HCT116 (cell line): ENCODE measurements at regions not wholly inside any gene's neighbourhood (a gene's known extent, or its start where the extent isn't known, plus 50 kb on each side); places are given as distances from the start of the nearest gene placed in this dataset.

Experiments
- ATAC-seq: fragments of 200-7000 bp; cut with Tn5 transposase; 2 replicates; pipeline ENCODE4 v1.9.1; 2020; ENCODE audit warnings: mild to moderate bottlenecking, moderate library complexity
- BruUV-seq: library from RNA; stranded (reverse); fragments of 400-500 nt; replicated peaks from 2 replicates; lab custom pipeline; 2021; lab: Mats Ljungman, UMichigan
- CTCF ChIA-PET: fragments of 300-600 bp; sonication (Branson Sonifier 250); formaldehyde crosslinking; loops from one replicate; lab custom pipeline; 2021; ENCODE audit warnings: antibody characterized with exemption; lab: Charles Lee
- POLR2A ChIA-PET: fragments of 300-600, 350-600 bp; sonication (Branson Sonifier 250); formaldehyde crosslinking; loops from one replicate; lab custom pipeline; 2021; ENCODE audit warnings: antibody characterized with exemption; lab: Charles Lee
- RAD21 ChIA-PET, 2 experiments: fragments of 300-600 bp; sonication (Branson Sonifier 250); formaldehyde crosslinking; loops; one replicate each; lab custom pipeline; 2023; ENCODE audit warnings: low total read pairs in 2 of 2; ENCODE audit not compliant: uncharacterized antibody in 2 of 2, unreplicated experiment in 2 of 2, low non-redundant PET in 1 of 2; lab: Charles Lee
- DNase-seq: peaks from one replicate; pipeline ENCODE4 v3.0.0-alpha.2; 2010; ENCODE audit warnings: low read depth, low spot score
- H2AFZ ChIP-seq: fragments of 200-600 bp; shearing (Covaris generic), sonication (generic); 2 replicates; pipeline ENCODE4 v1.6.1; 2017; ENCODE audit warnings: low read depth, mixed run types, mixed read lengths, antibody characterized with exemption, low read length; ENCODE audit not compliant: poor library complexity, severe bottlenecking
- H3K27ac ChIP-seq: 2 replicates; pipeline ENCODE4 v1.5.1; 2012; ENCODE audit warnings: low read depth, low read length
- H3K27me3 ChIP-seq: fragments of 200-600 bp; sonication (generic); 2 replicates; pipeline ENCODE4 v1.6.1; 2016; ENCODE audit warnings: mixed run types, low read length, mixed read lengths; ENCODE audit not compliant: insufficient read depth
- H3K36me3 ChIP-seq, 2 experiments: fragments of 200-500 bp in 1 of 2; fragments of 200-600 bp in 1 of 2; sonication (Bioruptor generic) in 1 of 2; sonication (generic) in 1 of 2; 2 replicates each; pipeline versions ENCODE4 v1.5.1 to v1.6.1; 2014 to 2016; ENCODE audit warnings: low read length in 2 of 2, inconsistent platforms in 1 of 2, mixed read lengths in 1 of 2, mixed run types in 1 of 2; ENCODE audit not compliant: insufficient read depth in 2 of 2, control insufficient read depth in 1 of 2
- H3K4me1 ChIP-seq, 2 experiments: fragments of 200-600 bp in 1 of 2; sonication (generic) in 1 of 2; 2 replicates each; pipeline versions ENCODE4 v1.5.1 to v1.6.1; 2012 to 2017; ENCODE audit warnings: low read length in 2 of 2, inconsistent platforms in 1 of 2, mild to moderate bottlenecking in 1 of 2, mixed read lengths in 1 of 2, mixed run types in 1 of 2, moderate library complexity in 1 of 2; ENCODE audit not compliant: insufficient read depth in 2 of 2, control insufficient read depth in 1 of 2
- H3K4me2 ChIP-seq: fragments of 200-600 bp; sonication (generic); 2 replicates; pipeline ENCODE4 v1.6.1; 2017; ENCODE audit warnings: mixed run types, low read length, mixed read lengths
- H3K4me3 ChIP-seq, 2 experiments: fragments of 200-600 bp in 1 of 2; sonication (generic) in 1 of 2; replicated peaks in 1 of 2; 2 replicates each; pipeline ENCODE4 v1.5.1; 2011 to 2016; ENCODE audit warnings: low read length in 2 of 2, control low read depth in 1 of 2, low read depth in 1 of 2, mild to moderate bottlenecking in 1 of 2, mixed read lengths in 1 of 2, mixed run types in 1 of 2
- H3K79me2 ChIP-seq: fragments of 200-600 bp; sonication (generic); 2 replicates; pipeline ENCODE4 v1.6.1; 2017; ENCODE audit warnings: mild to moderate bottlenecking, mixed run types, low read length, moderate library complexity, mixed read lengths; ENCODE audit not compliant: insufficient read depth
- H3K9ac ChIP-seq: fragments of 200-600 bp; sonication (generic); 2 replicates; pipeline ENCODE4 v1.6.1; 2016; ENCODE audit warnings: low read length, mixed read lengths
- H3K9me2 ChIP-seq: fragments of 200-600 bp; sonication (generic), shearing (Covaris generic); 2 replicates; pipeline ENCODE4 v1.6.1; 2017; ENCODE audit warnings: mixed run types, mild to moderate bottlenecking, moderate library complexity; ENCODE audit not compliant: insufficient read depth
- H3K9me3 ChIP-seq, 2 experiments: fragments of 200-500 bp in 1 of 2; fragments of 200-600 bp in 1 of 2; sonication (Bioruptor generic) in 1 of 2; sonication (generic) in 1 of 2; 2 replicates each; pipeline ENCODE4 v1.6.1; 2014 to 2017; ENCODE audit warnings: low read length in 2 of 2, mixed read lengths in 2 of 2, inconsistent platforms in 1 of 2, low read depth in 1 of 2, mild to moderate bottlenecking in 1 of 2, mixed run types in 1 of 2, moderate library complexity in 1 of 2; ENCODE audit not compliant: control insufficient read depth in 1 of 2, insufficient read depth in 1 of 2
- H4K20me1 ChIP-seq: fragments of 200-600 bp; sonication (generic), shearing (Covaris generic); 2 replicates; pipeline ENCODE4 v1.6.1; 2017; ENCODE audit warnings: mixed run types, mild to moderate bottlenecking, moderate library complexity; ENCODE audit not compliant: insufficient read depth
- CBX3 ChIP-seq: IDR thresholded peaks from 2 replicates; pipeline ENCODE4 v1.6.1; 2012; ENCODE audit warnings: low read depth
- CEBPB ChIP-seq: IDR thresholded peaks from 2 replicates; pipeline ENCODE4 v1.6.1; 2012; ENCODE audit warnings: low read depth
- EGR1 ChIP-seq: IDR thresholded peaks from 2 replicates; pipeline ENCODE4 v1.6.1; 2012; ENCODE audit warnings: low read depth
- EZH2 ChIP-seq: fragments of 200-600 bp; sonication (generic); IDR thresholded peaks from 2 replicates; pipeline ENCODE4 v1.6.1; 2017; ENCODE audit warnings: antibody characterized with exemption, mixed run types
- EZH2phosphoT487 ChIP-seq: fragments of 200-600 bp; IDR thresholded peaks from 2 replicates; pipeline ENCODE4 v1.6.1; 2018; ENCODE audit warnings: antibody characterized with exemption, borderline replicate concordance
- FOSL1 ChIP-seq: IDR thresholded peaks from 2 replicates; pipeline ENCODE4 v1.6.1; 2012; ENCODE audit warnings: low read depth
- JUND ChIP-seq: IDR thresholded peaks from 2 replicates; pipeline ENCODE4 v1.6.1; 2012
- MAX ChIP-seq: IDR thresholded peaks from 2 replicates; pipeline ENCODE4 v1.6.1; 2012
- POLR2A ChIP-seq: IDR thresholded peaks from 2 replicates; pipeline ENCODE4 v1.7.0; 2011; ENCODE audit warnings: borderline replicate concordance; ENCODE audit not compliant: insufficient read depth, insufficient read length; ENCODE audit errors: extremely low read depth
- POLR2AphosphoS5 ChIP-seq: IDR thresholded peaks from 2 replicates; pipeline ENCODE4 v1.6.1; 2011; ENCODE audit warnings: mild to moderate bottlenecking, low read depth, low read length, moderate library complexity
- REST ChIP-seq: IDR thresholded peaks from 2 replicates; pipeline ENCODE4 v1.6.1; 2012; ENCODE audit warnings: low read depth
- SIN3A ChIP-seq: IDR thresholded peaks from 2 replicates; pipeline ENCODE4 v1.6.1; 2012; ENCODE audit warnings: low read depth
- SP1 ChIP-seq: IDR thresholded peaks from 2 replicates; pipeline ENCODE4 v1.6.1; 2012; ENCODE audit warnings: low read depth
- SRF ChIP-seq: IDR thresholded peaks from 2 replicates; pipeline ENCODE4 v1.6.1; 2012; ENCODE audit warnings: low read depth
- TCF7L2 ChIP-seq: IDR thresholded peaks from 2 replicates; pipeline ENCODE4 v1.7.0; 2011; ENCODE audit warnings: borderline replicate concordance, inconsistent platforms; ENCODE audit not compliant: insufficient read depth, insufficient read length; ENCODE audit errors: extremely low read depth
- YY1 ChIP-seq: IDR thresholded peaks from 2 replicates; pipeline ENCODE4 v1.6.1; 2011; ENCODE audit warnings: low read length, low read depth, moderate library complexity, mild to moderate bottlenecking; ENCODE audit not compliant: insufficient replicate concordance; ENCODE audit errors: extremely low read depth
- ZFX ChIP-seq: fragments of 450-650 bp; IDR thresholded peaks from 2 replicates; pipeline ENCODE4 v1.6.1; 2017
- intact Hi-C: fragments of 100-400 bp; cut with micrococcal nuclease; formaldehyde crosslinking; loops from 2 replicates; pipeline ENCODE4 v1.10.0; 2022
- TF ChIP-seq, protein P1 (sequence below): IDR thresholded peaks from 2 replicates; pipeline ENCODE4 v1.6.1; 2012
- TF ChIP-seq, protein P2 (sequence below): IDR thresholded peaks from 2 replicates; pipeline ENCODE4 v1.6.1; 2011; ENCODE audit warnings: mild to moderate bottlenecking, low read length, moderate library complexity; ENCODE audit not compliant: insufficient replicate concordance; ENCODE audit errors: extremely low read depth
- TF ChIP-seq, protein P3 (sequence below), 3 experiments: fragments of 200-600 bp in 1 of 3; sonication (generic) in 1 of 3; IDR thresholded peaks in 2 of 3; conservative IDR thresholded peaks in 1 of 3; 2 replicates each; pipeline ENCODE4 v1.5.1; 2012 to 2017; ENCODE audit warnings: low read depth in 2 of 3, low read length in 2 of 3, antibody characterized with exemption in 1 of 3, borderline replicate concordance in 1 of 3, control low read depth in 1 of 3, mild to moderate bottlenecking in 1 of 3, mixed read lengths in 1 of 3, mixed run types in 1 of 3, moderate library complexity in 1 of 3; ENCODE audit not compliant: insufficient read depth in 1 of 3

DNA sequence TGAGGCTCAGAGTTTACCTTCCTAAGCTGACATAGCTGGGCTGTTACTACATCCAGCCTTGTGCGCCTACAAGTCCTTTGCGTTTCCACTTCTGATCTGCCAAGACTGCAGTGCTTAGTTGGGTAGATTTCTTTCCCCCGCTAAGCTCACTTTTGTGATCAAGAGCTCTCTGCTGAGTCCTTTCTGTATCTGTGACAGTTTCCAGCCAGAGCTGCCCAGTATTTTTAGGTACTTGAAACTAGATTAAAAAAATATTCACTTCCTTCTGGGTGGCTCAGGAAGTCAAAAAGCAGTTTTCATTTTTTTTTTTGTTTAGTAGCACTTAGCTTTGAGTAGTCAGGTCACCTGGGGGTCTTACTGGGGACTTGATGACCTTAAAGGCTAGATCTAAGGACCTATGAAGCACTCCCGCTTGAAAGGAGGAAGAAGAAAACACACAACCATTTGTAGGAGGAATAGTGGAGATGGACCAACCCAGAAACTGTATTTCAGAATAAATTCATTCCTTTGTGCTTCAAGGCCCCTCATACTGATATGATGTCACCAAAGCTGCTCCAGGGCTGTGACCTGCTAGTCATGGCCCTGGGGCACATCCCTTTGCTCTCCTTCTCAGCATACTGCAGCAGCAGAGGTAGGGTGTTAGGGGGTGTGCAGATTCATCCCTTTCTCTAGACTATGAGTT lies 75.6 kb upstream of the HNF1B start:
- CTCF ChIA-PET = no interaction called here

More for the DNA sequence above, 75.6 kb upstream of the HNF1B start:
- TF ChIP-seq SIN3A = no peak
- TF ChIP-seq MAX = no peak
- TF ChIP-seq REST = no peak
- TF ChIP-seq JUND = no peak
- TF ChIP-seq, protein P1, sequence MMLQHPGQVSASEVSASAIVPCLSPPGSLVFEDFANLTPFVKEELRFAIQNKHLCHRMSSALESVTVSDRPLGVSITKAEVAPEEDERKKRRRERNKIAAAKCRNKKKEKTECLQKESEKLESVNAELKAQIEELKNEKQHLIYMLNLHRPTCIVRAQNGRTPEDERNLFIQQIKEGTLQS = no peak
- no peak for TF ChIP-seq ZFX
- TF ChIP-seq FOSL1 = no peak
- no peak for TF ChIP-seq CBX3
- no peak for TF ChIP-seq POLR2A
- TF ChIP-seq, protein P2, sequence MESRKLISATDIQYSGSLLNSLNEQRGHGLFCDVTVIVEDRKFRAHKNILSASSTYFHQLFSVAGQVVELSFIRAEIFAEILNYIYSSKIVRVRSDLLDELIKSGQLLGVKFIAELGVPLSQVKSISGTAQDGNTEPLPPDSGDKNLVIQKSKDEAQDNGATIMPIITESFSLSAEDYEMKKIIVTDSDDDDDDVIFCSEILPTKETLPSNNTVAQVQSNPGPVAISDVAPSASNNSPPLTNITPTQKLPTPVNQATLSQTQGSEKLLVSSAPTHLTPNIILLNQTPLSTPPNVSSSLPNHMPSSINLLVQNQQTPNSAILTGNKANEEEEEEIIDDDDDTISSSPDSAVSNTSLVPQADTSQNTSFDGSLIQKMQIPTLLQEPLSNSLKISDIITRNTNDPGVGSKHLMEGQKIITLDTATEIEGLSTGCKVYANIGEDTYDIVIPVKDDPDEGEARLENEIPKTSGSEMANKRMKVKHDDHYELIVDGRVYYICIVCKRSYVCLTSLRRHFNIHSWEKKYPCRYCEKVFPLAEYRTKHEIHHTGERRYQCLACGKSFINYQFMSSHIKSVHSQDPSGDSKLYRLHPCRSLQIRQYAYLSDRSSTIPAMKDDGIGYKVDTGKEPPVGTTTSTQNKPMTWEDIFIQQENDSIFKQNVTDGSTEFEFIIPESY = no peak
- no peak for TF ChIP-seq CEBPB
- TF ChIP-seq EZH2phosphoT487 = no peak
- no peak for TF ChIP-seq SRF
- TF ChIP-seq EZH2 = no peak
- TF ChIP-seq EGR1 = no peak
- TF ChIP-seq TCF7L2 = no peak
- TF ChIP-seq SP1 = no peak
- TF ChIP-seq, protein P3, sequence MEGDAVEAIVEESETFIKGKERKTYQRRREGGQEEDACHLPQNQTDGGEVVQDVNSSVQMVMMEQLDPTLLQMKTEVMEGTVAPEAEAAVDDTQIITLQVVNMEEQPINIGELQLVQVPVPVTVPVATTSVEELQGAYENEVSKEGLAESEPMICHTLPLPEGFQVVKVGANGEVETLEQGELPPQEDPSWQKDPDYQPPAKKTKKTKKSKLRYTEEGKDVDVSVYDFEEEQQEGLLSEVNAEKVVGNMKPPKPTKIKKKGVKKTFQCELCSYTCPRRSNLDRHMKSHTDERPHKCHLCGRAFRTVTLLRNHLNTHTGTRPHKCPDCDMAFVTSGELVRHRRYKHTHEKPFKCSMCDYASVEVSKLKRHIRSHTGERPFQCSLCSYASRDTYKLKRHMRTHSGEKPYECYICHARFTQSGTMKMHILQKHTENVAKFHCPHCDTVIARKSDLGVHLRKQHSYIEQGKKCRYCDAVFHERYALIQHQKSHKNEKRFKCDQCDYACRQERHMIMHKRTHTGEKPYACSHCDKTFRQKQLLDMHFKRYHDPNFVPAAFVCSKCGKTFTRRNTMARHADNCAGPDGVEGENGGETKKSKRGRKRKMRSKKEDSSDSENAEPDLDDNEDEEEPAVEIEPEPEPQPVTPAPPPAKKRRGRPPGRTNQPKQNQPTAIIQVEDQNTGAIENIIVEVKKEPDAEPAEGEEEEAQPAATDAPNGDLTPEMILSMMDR (IDR thresholded peaks at IDR 0.05 in 2 of 3, conservative IDR thresholded peaks at IDR 0.05 in 1 of 3; ENCODE audit: borderline replicate concordance in 1 of 3, insufficient read depth in 1 of 3, low read depth in 2 of 3, low read length in 2 of 3) = no peak
- no peak for TF ChIP-seq POLR2AphosphoS5
- TF ChIP-seq YY1 = no peak
- TF ChIP-seq, all 23 proteins: peak for 0
- H4K20me1 ChIP-seq = no peaks in the 10 kb centered on the region
- intact Hi-C loops = no loop called here
- RAD21 ChIA-PET = no interaction called here
- H3K36me3 ChIP-seq = no peaks in the 10 kb centered on the region
- H3K4me3 ChIP-seq = no peak overlapping the region
- no peak overlapping the region for H3K9ac ChIP-seq
- no peaks in the 10 kb centered on the region for H3K79me2 ChIP-seq
- no peaks in the 10 kb centered on the region for H3K9me3 ChIP-seq
- H3K27ac ChIP-seq = no peak overlapping the region
- POLR2A ChIA-PET = no interaction called here
- no peaks in the 10 kb centered on the region for H3K9me2 ChIP-seq
- no peak for DNase-seq
- peaks cover 19 to 42% of the 10 kb centered on the region in 2 experiments for H3K4me1 ChIP-seq
- BruUV-seq = no TSS peak
- H3K27me3 ChIP-seq = no peaks in the 10 kb centered on the region
- no peak for ATAC-seq
- H3K4me2 ChIP-seq = no peak overlapping the region
- H2AFZ ChIP-seq = no peak overlapping the region
